Epithelial cell of esophagus (primary cell): ENCODE measurements at regions not wholly inside any gene's neighbourhood (a gene's known extent, or its start where the extent isn't known, plus 50 kb on each side); places are given as distances from the start of the nearest gene placed in this dataset.

ENCODE experiments used
- DNase-seq: peaks from one replicate; pipeline ENCODE4 v3.0.0; 2010; ENCODE audit warnings: low read depth
- H3K4me3 ChIP-seq: 2 replicates; pipeline ENCODE4 v1.5.1; 2011; ENCODE audit warnings: mild to moderate bottlenecking, low read length, control low read depth
- TF ChIP-seq, protein P1 (sequence below): IDR thresholded peaks from 2 replicates; pipeline ENCODE4 v1.5.1; 2011; ENCODE audit warnings: low read depth, mild to moderate bottlenecking, low read length, control low read depth, inconsistent platforms; ENCODE audit not compliant: insufficient read depth; ENCODE audit errors: missing control alignments

GRCh38 chr7:46989247-46989646 lies 592.7 kb downstream of the TNS3 start:
- TF ChIP-seq, protein P1, sequence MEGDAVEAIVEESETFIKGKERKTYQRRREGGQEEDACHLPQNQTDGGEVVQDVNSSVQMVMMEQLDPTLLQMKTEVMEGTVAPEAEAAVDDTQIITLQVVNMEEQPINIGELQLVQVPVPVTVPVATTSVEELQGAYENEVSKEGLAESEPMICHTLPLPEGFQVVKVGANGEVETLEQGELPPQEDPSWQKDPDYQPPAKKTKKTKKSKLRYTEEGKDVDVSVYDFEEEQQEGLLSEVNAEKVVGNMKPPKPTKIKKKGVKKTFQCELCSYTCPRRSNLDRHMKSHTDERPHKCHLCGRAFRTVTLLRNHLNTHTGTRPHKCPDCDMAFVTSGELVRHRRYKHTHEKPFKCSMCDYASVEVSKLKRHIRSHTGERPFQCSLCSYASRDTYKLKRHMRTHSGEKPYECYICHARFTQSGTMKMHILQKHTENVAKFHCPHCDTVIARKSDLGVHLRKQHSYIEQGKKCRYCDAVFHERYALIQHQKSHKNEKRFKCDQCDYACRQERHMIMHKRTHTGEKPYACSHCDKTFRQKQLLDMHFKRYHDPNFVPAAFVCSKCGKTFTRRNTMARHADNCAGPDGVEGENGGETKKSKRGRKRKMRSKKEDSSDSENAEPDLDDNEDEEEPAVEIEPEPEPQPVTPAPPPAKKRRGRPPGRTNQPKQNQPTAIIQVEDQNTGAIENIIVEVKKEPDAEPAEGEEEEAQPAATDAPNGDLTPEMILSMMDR = no peak
- no peak for DNase-seq
- H3K4me3 ChIP-seq = no peak overlapping the region

DNA sequence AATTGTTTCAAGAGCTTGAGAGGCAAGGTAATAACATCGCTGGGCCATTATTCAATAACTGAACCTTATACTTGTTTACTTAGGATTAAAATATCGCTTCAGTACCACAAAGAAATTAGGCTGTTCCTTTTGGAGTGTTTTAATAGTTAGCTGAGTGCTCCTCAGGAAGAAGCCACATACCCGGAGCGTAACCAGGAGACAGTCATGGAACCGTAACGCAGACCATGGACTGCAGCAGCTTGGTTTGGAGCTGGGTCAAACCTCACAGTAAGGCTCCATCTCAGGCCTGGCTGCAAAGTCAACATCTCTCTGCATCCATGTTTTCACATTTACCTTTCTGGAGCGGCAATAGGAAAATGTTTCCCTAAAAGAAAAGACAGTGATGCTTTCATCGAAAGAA lies 599.0 kb downstream of the TNS3 start:
- H3K4me3 ChIP-seq = no peak overlapping the region
- DNase-seq = no peak
- TF ChIP-seq, protein P1 = no peak

- TF ChIP-seq, protein P1 = no peak
- no peak overlapping the region for H3K4me3 ChIP-seq
- DNase-seq = no peak
Observed at GRCh38 chr7:46979439-46979838, 602.5 kb downstream of the TNS3 start.

- H3K4me3 ChIP-seq = no peak overlapping the region
- no peak for DNase-seq
- TF ChIP-seq, protein P1 = no peak
Observed at GRCh38 chr7:46975493-46975892, 606.4 kb downstream of the TNS3 start.

GRCh38 chr7:46972205-46972604 lies 609.7 kb downstream of the TNS3 start:
- TF ChIP-seq, protein P1 = no peak

GRCh38 chr7:46970476-46970875 lies 611.4 kb downstream of the TNS3 start:
- DNase-seq = no peak
- TF ChIP-seq, protein P1 = no peak

More at GRCh38 chr7:46972205-46972604, 609.7 kb downstream of the TNS3 start:
- peak; percentile 73 for DNase-seq
- no peak overlapping the region for H3K4me3 ChIP-seq

GRCh38 chr7:46970131-46970430 lies 611.8 kb downstream of the TNS3 start:
- DNase-seq = no peak
- no peak overlapping the region for H3K4me3 ChIP-seq
- TF ChIP-seq, protein P1 = no peak

More at GRCh38 chr7:46970476-46970875, 611.4 kb downstream of the TNS3 start:
- no peak overlapping the region for H3K4me3 ChIP-seq
